ENCODE measurements at regions not wholly inside any gene's neighbourhood (a gene's known extent, or its start where the extent isn't known, plus 50 kb on each side); places are given as distances from the start of the nearest gene placed in this dataset.

DNA sequence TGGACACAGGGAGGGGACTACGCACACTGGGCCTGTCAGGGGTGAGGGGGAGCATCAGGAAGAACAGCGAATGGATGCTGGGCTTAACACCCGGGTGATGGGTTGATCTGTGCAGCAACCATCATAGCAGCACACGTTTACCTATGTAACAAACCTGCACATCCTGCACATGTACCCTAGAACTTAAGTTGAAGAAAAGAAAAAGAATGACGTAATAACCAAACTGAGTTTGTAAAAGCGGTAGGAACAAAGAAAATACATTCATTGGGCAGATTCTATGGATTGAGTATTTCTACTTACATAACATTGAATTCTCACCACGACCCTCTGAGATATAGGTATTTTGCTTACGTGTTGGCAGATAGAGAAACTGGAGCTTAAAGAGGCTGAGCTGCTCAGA lies 468.4 kb downstream of the TTLL7 start:
- TF ChIP-seq CTCF (IDR thresholded peaks at IDR 0.05; ENCODE audit: low read depth, low read length): no peak
- DNase-seq (ENCODE audit: extremely low read depth, low read depth): no peak

DNA sequence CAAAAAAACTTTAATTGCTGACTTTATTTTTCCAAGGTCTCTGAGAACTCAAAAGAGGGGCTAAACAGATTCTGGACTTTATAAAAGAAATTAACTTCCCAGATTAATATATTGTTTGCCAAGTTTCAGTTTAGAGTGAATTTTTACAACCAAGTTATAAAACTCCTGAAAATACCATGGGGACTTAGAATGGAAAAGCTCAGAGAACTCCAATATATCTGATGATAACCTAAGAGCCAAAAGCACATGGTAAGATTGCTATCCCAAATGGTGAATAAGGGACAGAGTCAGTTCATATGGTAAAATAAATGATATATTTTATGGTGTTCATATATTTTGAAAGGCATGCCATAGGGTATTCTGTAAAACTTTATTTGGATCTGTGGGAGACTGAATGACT lies 470.9 kb downstream of the TTLL7 start:
- DNase-seq (ENCODE audit: extremely low read depth, low read depth): no peak
- TF ChIP-seq CTCF (IDR thresholded peaks at IDR 0.05; ENCODE audit: low read depth, low read length): no peak

DNA sequence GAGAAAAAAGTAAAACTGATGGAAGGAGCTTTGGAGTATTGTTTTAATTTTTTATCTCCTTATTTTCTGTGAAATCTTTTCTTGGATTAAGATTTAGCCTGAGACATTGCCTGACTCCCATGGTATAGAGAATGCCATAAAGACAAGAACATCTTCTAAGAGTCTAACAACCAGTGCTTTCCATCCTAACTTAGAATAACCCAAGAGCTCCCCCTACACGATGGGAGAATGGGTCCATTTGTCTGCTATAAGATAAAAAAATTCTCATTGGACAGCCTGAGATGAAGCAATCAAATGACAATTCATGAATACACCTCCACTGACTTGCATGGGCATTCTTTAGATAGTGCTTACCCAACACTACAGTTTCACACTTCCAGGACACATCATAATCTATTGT lies 478.1 kb downstream of the TTLL7 start:
- TF ChIP-seq CTCF (IDR thresholded peaks at IDR 0.05; ENCODE audit: low read depth, low read length): no peak
- no peak for DNase-seq (ENCODE audit: extremely low read depth, low read depth)

- DNase-seq (ENCODE audit: extremely low read depth, low read depth): peak; percentile 52
- TF ChIP-seq CTCF (IDR thresholded peaks at IDR 0.05; ENCODE audit: low read depth, low read length): no peak
Observed at GRCh38 chr1:83516369-83516768, 482.6 kb downstream of the TTLL7 start.

- no peak for DNase-seq (ENCODE audit: extremely low read depth, low read depth)
- TF ChIP-seq CTCF (IDR thresholded peaks at IDR 0.05; ENCODE audit: low read depth, low read length): no peak
Observed at GRCh38 chr1:83515578-83516154, 483.3 kb downstream of the TTLL7 start.

GRCh38 chr1:83512373-83513193 lies 486.3 kb downstream of the TTLL7 start:
- TF ChIP-seq CTCF (IDR thresholded peaks at IDR 0.05; ENCODE audit: low read depth, low read length): no peak
- DNase-seq (ENCODE audit: extremely low read depth, low read depth): no peak

GRCh38 chr1:83511146-83511726 lies 487.7 kb downstream of the TTLL7 start:
- no peak for TF ChIP-seq CTCF (IDR thresholded peaks at IDR 0.05; ENCODE audit: low read depth, low read length)

More at GRCh38 chr1:83511146-83511726, 487.7 kb downstream of the TTLL7 start:
- DNase-seq (ENCODE audit: extremely low read depth, low read depth): no peak

All from AG09319 (cell line).